ENCODE measurements at regions not wholly inside any gene's neighbourhood (a gene's known extent, or its start where the extent isn't known, plus 50 kb on each side); places are given as distances from the start of the nearest gene placed in this dataset.
"Not testable (repeated sequence)": the region's sequence is repeated elsewhere in the genome, so short reads cannot be mapped to it uniquely, and the experiment has no call there.

- DNase-seq: not testable (repeated sequence)
These were observed 635.3 kb downstream of the MID1IP1 start for GRCh38 chrX:39436538-39436937.

GRCh38 chrX:39437670-39438441, 636.6 kb downstream of the MID1IP1 start:
- no peak for DNase-seq
- H3K27me3 ChIP-seq (ENCODE audit: control insufficient read depth, insufficient read depth, low read length): no peaks in the 10 kb centered on the region
- no peak overlapping the region for H3K4me3 ChIP-seq (ENCODE audit: insufficient read depth, low read depth, low read length)
- no peaks in the 10 kb centered on the region for H3K36me3 ChIP-seq (replicated peaks; ENCODE audit: control insufficient read depth, insufficient read depth, low read length)

More at GRCh38 chrX:39436538-39436937, 635.3 kb downstream of the MID1IP1 start:
- H3K36me3 ChIP-seq (replicated peaks; ENCODE audit: control insufficient read depth, insufficient read depth, low read length); H3K4me3 ChIP-seq (ENCODE audit: insufficient read depth, low read depth, low read length); H3K27me3 ChIP-seq (ENCODE audit: control insufficient read depth, insufficient read depth, low read length): not testable (repeated sequence)

GRCh38 chrX:39438603-39439602, 637.6 kb downstream of the MID1IP1 start:
- H3K27me3 ChIP-seq (ENCODE audit: control insufficient read depth, insufficient read depth, low read length): no peaks in the 10 kb centered on the region
- no peak for DNase-seq
- no peaks in the 10 kb centered on the region for H3K36me3 ChIP-seq (replicated peaks; ENCODE audit: control insufficient read depth, insufficient read depth, low read length)
- H3K4me3 ChIP-seq (ENCODE audit: insufficient read depth, low read depth, low read length): no peak overlapping the region

GRCh38 chrX:39439906-39440798, 638.9 kb downstream of the MID1IP1 start:
- H3K27me3 ChIP-seq (ENCODE audit: control insufficient read depth, insufficient read depth, low read length): no peaks in the 10 kb centered on the region
- H3K36me3 ChIP-seq (replicated peaks; ENCODE audit: control insufficient read depth, insufficient read depth, low read length): no peaks in the 10 kb centered on the region
- H3K4me3 ChIP-seq (ENCODE audit: insufficient read depth, low read depth, low read length): no peak overlapping the region
- DNase-seq: no peak

- no peaks in the 10 kb centered on the region for H3K36me3 ChIP-seq (replicated peaks; ENCODE audit: control insufficient read depth, insufficient read depth, low read length)
- H3K4me3 ChIP-seq (ENCODE audit: insufficient read depth, low read depth, low read length): no peak overlapping the region
- no peaks in the 10 kb centered on the region for H3K27me3 ChIP-seq (ENCODE audit: control insufficient read depth, insufficient read depth, low read length)
- DNase-seq: no peak
These were observed 639.6 kb downstream of the MID1IP1 start for GRCh38 chrX:39440799-39441284.

GRCh38 chrX:39442332-39442731, 641.1 kb downstream of the MID1IP1 start:
- no peak for DNase-seq
- Histone ChIP-seq H3K36me3 (replicated peaks; ENCODE audit: control insufficient read depth, insufficient read depth, low read length) (no peaks in the 10 kb centered on the region), H3K4me3 (ENCODE audit: insufficient read depth, low read depth, low read length) (no peak overlapping the region), H3K27me3 (ENCODE audit: control insufficient read depth, insufficient read depth, low read length) (no peaks in the 10 kb centered on the region)

GRCh38 chrX:39443240-39443639, 642.0 kb downstream of the MID1IP1 start:
- Histone ChIP-seq H3K27me3 (ENCODE audit: control insufficient read depth, insufficient read depth, low read length) (no peaks in the 10 kb centered on the region), H3K4me3 (ENCODE audit: insufficient read depth, low read depth, low read length) (no peak overlapping the region), H3K36me3 (replicated peaks; ENCODE audit: control insufficient read depth, insufficient read depth, low read length) (no peaks in the 10 kb centered on the region)
- no peak for DNase-seq

GRCh38 chrX:39445336-39445735, 644.1 kb downstream of the MID1IP1 start:
- H3K27me3 ChIP-seq (ENCODE audit: control insufficient read depth, insufficient read depth, low read length): no peaks in the 10 kb centered on the region
- H3K36me3 ChIP-seq (replicated peaks; ENCODE audit: control insufficient read depth, insufficient read depth, low read length): no peaks in the 10 kb centered on the region
- no peak overlapping the region for H3K4me3 ChIP-seq (ENCODE audit: insufficient read depth, low read depth, low read length)
- DNase-seq: peak; percentile 57

GRCh38 chrX:39449352-39449751, 648.1 kb downstream of the MID1IP1 start:
- DNase-seq: no peak
- Histone ChIP-seq H3K27me3 (ENCODE audit: control insufficient read depth, insufficient read depth, low read length) (no peaks in the 10 kb centered on the region), H3K36me3 (replicated peaks; ENCODE audit: control insufficient read depth, insufficient read depth, low read length) (no peaks in the 10 kb centered on the region), H3K4me3 (ENCODE audit: insufficient read depth, low read depth, low read length) (no peak overlapping the region)

GRCh38 chrX:39450234-39450977, 647.4 kb downstream of the BCOR start:
- DNase-seq: no peak
- Histone ChIP-seq H3K4me3 (ENCODE audit: insufficient read depth, low read depth, low read length) (no peak overlapping the region), H3K27me3 (ENCODE audit: control insufficient read depth, insufficient read depth, low read length) (no peaks in the 10 kb centered on the region), H3K36me3 (replicated peaks; ENCODE audit: control insufficient read depth, insufficient read depth, low read length) (no peaks in the 10 kb centered on the region)

GRCh38 chrX:39451046-39451445, 646.7 kb downstream of the BCOR start:
- H3K27me3 ChIP-seq (ENCODE audit: control insufficient read depth, insufficient read depth, low read length): no peaks in the 10 kb centered on the region
- no peak for DNase-seq

GRCh38 chrX:39452401-39452800, 645.4 kb downstream of the BCOR start:
- Histone ChIP-seq H3K36me3 (replicated peaks; ENCODE audit: control insufficient read depth, insufficient read depth, low read length) (no peaks in the 10 kb centered on the region), H3K27me3 (ENCODE audit: control insufficient read depth, insufficient read depth, low read length) (no peaks in the 10 kb centered on the region), H3K4me3 (ENCODE audit: insufficient read depth, low read depth, low read length) (no peak overlapping the region)
- no peak for DNase-seq

More at GRCh38 chrX:39451046-39451445, 646.7 kb downstream of the BCOR start:
- Histone ChIP-seq H3K36me3 (replicated peaks; ENCODE audit: control insufficient read depth, insufficient read depth, low read length) (no peaks in the 10 kb centered on the region), H3K4me3 (ENCODE audit: insufficient read depth, low read depth, low read length) (no peak overlapping the region)

- no peak overlapping the region for H3K4me3 ChIP-seq (ENCODE audit: insufficient read depth, low read depth, low read length)
- no peaks in the 10 kb centered on the region for H3K36me3 ChIP-seq (replicated peaks; ENCODE audit: control insufficient read depth, insufficient read depth, low read length)
- no peak for DNase-seq
- H3K27me3 ChIP-seq (ENCODE audit: control insufficient read depth, insufficient read depth, low read length): no peaks in the 10 kb centered on the region
These were observed 643.7 kb downstream of the BCOR start for GRCh38 chrX:39453889-39454621.

All from H7 (cell line).